NCI-H748 treated with DMSO at 0.1 percent for 48 hours (cell line): ENCODE measurements at regions not wholly inside any gene's neighbourhood (a gene's known extent, or its start where the extent isn't known, plus 50 kb on each side); places are given as distances from the start of the nearest gene placed in this dataset.
"Not testable (repeated sequence)": the region's sequence is repeated elsewhere in the genome, so short reads cannot be mapped to it uniquely, and the experiment has no call there.

Source experiments
- DNase-seq: peaks from one replicate; lab custom pipeline; 2025; lab: John Stamatoyannopoulos, UW

GRCh38 chr13:99700468-99700867, 199.2 kb downstream of the TM9SF2 start:
- DNase-seq, result no peak

DNA sequence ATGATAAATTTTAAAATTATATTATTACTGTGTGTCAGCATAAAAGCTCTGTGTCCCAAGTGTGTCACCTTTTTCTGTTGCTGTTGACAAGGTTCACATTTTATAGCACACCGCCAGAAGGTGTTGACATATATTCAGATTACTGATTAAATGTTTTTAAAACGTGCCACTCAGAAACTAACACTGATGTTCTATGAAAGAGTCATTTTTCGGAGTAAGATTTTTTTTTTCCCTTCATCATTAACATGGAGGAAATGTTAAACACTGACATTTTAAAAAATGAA, 197.5 kb downstream of the TM9SF2 start:
- DNase-seq, result no peak

GRCh38 chr13:99698010-99698815, 196.9 kb downstream of the TM9SF2 start:
- DNase-seq, result no peak

GRCh38 chr13:99695857-99696256, 194.6 kb downstream of the TM9SF2 start:
- no peak for DNase-seq

- no peak for DNase-seq
Observed at GRCh38 chr13:99693852-99694611, 192.8 kb downstream of the TM9SF2 start.

DNA sequence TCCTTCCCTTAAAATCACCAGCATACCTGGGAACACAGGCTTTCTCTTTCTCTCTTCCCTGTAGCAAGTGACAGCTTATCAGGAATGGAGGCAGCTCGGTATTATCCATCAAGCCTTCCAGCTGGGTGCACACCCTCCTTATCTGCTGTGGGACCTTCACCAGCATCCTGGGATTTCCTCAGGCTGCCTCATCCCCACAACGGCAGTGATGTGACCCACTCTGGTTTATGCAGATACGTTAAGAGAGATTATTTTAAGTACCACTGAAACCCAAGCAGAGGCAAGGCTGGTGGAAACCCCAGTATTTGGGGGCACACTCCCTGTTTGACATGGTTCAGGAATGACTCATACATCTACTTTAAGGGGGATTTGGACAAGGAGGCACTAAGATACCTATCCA, 192.1 kb downstream of the TM9SF2 start:
- DNase-seq, result no peak

- no peak for DNase-seq
Observed at GRCh38 chr13:99692854-99693253, 191.6 kb downstream of the TM9SF2 start.

DNA sequence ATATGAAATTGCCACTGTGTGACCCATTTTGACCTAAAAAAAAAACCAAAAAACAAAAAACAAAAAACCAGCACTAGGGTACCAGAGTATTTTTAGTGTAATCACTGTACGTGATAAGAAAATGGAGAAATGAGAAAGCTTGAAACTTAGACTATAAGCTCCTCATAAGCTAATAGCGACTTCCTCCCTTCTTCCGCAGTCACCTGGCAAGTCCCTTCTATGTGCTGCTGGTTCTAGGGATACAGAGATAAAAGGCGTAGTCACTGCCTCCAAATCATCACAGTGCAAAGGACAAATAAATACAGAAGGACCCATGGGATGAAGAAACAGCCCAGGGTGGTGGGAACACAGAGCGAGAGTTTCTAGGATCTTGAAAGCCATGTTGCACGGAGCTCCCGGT, 190.3 kb downstream of the TM9SF2 start:
- DNase-seq, result no peak

DNA sequence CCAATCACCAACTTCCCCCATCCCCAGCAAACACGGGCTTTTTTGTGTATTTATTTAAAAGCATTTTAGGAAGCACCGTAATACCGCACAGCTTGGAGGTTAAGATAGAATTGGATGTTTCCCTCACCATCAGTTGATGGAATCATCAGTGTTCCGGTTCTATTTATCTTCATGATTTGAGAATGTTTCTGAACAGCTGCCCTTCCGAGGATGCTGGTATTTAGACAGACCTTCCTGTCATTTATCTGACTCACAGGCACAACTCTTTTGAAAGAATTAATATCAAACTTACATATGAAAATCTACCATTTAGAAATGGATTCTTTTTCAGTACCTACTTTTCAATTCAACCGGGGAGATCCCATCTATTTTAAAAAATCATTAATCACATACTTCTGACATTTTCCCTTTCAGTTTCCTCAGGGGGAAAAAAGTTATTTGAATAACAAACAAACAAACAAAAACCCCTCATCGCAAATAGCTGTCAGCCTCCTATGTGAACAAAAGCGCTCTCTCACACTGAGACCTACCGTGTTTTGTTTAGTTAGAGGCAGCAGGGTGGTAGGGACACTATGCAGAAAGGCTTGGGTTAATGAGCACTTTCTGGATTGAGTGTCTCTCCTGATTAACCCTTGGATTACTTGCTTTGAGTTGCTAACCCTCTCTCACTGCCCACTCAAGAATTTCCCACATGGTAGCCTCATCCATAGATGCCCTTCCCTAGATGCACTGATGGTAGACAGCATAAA, 189.3 kb downstream of the TM9SF2 start:
- DNase-seq, result no peak

DNA sequence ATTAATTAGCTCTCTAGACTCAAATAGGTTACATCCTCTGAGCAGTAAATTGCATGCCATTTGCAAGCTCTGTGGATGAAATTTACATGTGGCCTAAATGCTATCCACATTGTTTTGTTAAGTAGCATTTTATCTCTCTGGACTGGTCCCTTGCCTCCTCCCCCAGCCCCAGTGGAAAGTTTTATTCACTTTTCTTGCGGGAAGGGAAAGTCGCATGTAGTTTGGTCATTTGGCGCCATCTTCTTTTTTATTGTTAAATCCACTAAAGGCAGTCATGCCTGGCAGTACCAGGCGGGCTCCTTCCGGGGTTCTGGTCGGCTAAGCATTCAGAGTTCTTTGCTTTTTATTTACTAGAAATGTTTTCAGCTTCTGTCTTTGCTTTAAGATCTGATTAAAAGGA, 188.7 kb downstream of the TM9SF2 start:
- no peak for DNase-seq

GRCh38 chr13:99688776-99689175, 187.5 kb downstream of the TM9SF2 start:
- DNase-seq, result no peak

DNA sequence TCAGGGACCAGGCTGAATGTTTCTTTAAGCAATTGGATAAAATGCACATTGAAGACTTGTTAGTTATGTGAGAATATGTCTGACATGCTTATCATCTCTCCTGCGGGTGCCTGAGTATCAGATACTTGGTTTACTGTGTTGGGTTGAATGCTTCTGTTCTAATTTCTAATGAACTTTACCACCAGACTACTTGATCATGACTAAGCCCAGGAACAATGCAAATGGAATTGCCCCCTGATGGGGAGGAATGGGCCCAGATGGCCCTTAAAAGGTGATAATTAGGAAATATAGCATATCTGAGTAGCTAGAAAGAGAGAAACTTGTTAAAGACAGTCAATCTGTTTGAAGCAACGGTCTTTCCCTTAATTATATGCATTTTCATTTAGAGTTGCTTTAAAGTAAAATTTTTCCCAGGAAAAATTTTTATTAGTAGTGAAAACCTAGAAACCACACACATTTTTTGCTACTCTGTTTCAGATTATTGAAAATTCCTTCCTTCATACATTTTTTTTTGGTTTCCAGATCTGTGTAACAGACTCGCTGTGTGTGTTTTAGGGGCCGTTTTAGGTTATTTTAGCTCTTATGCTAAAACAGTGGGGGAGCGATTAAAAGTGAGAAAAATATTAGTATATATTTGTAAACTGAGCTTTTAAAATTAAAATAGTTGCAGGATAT, 186.6 kb downstream of the TM9SF2 start:
- no peak for DNase-seq

DNA sequence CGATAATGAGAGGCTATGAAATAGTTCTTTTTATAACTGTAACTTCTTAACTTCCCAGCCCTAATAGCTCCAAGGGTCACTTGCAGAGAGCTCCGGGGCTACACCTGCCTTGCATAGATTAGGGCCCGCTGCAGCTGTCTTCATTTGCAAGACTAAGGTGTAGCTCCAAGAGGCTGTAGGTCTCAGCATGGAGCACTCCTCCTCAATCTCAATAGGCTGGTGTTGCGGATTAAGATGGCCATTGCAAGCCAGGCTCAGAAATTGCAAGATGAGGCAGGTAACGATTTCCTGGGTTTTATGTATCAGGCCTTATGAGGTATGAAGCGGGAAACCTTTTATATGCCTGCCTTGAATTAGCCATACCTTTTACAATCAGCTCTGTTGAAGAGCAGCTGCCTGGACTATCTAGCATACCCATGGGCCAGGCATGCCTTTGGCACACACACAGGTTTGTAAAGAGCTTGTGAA, 185.7 kb downstream of the TM9SF2 start:
- DNase-seq, result no peak

DNA sequence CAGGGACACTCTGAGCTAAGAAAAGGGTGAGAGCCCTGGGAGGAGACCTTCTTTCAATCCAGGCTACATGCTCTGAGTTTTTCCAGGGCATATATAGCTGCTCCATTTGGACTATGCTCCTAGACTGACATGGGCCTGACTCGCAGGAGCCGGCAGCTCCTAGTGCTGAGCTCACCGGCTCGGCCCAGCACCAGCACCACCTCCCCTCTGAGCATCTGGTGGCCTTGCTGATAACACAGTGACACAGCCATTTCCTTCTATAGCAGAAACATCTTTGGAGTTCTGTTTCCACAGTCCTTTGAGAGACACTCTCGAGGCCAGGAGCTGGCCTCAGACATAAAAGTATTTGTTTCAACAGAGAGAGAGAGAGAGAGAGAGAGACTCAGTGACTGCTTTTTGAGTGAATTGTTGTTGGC, 184.9 kb downstream of the TM9SF2 start:
- no peak for DNase-seq

GRCh38 chr13:99681695-99682094, 180.4 kb downstream of the TM9SF2 start:
- no peak for DNase-seq

GRCh38 chr13:99677116-99677951, 176.1 kb downstream of the TM9SF2 start:
- no peak for DNase-seq

- no peak for DNase-seq
Observed at GRCh38 chr13:99671746-99672145, 170.5 kb downstream of the TM9SF2 start.

- not testable (repeated sequence) for DNase-seq
Observed at GRCh38 chr13:99669096-99669495, 167.8 kb downstream of the TM9SF2 start.

DNA sequence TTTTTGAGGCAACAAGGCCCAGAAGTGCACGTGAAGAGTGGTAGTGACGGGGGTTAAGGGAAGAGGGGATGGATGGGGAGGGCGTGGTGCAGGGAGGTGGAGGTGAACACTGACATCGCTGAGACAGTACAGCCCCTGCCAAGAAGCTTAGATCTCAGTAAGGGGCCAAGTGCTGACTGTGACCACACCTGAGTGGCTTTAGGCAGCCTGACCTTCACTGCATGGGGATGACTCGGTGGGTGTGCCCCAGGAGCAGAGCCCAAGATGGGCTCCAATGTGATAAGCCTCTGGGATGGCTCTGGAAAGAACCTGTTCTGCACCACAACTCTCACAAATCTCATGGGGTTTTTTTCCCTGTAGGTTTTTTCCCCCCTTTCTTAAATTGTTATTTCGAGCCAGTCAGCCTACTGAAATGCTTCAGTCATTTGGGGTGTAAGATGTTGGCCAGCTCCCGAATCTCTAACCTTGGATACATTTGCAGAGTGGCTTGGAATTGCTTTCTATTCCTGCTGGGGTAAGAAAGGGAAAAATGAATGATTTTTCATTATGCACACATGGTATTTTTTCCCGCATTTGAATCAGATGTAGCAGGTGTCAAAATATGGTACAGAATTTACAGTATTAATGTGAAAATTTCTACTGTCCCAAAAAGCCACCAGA, 165.0 kb downstream of the TM9SF2 start:
- no peak for DNase-seq

GRCh38 chr13:99665711-99666110, 164.4 kb downstream of the TM9SF2 start:
- DNase-seq, result no peak

DNA sequence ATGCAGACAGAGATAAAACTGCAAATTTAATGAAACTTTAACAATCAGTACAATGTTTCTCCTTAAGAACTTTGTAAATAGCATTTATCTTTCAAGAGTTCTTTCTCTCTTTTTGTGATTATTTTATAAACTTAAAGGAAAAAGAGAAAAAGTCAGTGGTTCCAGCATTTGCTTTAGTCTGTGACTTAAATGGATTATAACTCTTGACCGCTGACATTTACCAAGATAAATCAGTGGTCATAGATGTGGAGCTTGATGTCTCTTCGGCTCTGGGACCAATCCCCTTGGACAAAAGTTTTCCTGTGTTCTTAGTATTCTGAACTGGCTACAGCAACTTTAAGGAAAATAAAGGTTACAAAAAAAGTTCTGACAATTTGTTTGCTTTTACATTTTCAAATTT, 162.6 kb downstream of the TM9SF2 start:
- no peak for DNase-seq
